Retinal pigment epithelial cell (primary cell): ENCODE measurements at regions not wholly inside any gene's neighbourhood (a gene's known extent, or its start where the extent isn't known, plus 50 kb on each side); places are given as distances from the start of the nearest gene placed in this dataset.

Source experiments
- DNase-seq: peaks from one replicate; pipeline ENCODE4 v3.0.0-alpha.2; 2010; ENCODE audit warnings: low read depth
- H3K4me3 ChIP-seq: 2 replicates; pipeline ENCODE4 v1.5.1; 2011; ENCODE audit warnings: mild to moderate bottlenecking, low read length, control low read depth, moderate library complexity
- CTCF ChIP-seq: conservative IDR thresholded peaks from 2 replicates; pipeline ENCODE4 v1.5.1; 2011; ENCODE audit warnings: low read depth, low read length, control low read depth, inconsistent platforms

DNA sequence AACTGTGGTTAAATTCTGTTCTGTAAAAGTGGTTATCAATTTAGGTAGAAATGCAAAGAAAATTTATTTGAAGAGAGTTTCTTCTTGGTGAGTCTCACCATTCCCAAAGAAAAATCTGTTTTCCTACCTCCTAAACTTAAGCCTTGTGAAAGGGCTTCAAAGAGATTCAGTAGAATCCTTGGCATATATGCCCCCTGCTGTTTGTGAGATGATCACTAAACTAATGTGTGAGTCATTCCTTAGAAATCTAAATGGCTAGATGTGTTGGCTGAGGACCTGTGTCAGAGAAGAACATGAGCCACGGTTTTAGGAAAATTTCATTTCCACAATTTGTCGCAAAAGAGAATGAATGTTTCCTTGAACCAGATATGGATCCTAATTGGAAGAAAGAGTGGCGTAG, 260.9 kb downstream of the SLC7A11 start:
- no peak for DNase-seq
- H3K4me3 ChIP-seq, result no peak overlapping the region
- peak; percentile 19 for TF ChIP-seq CTCF

DNA sequence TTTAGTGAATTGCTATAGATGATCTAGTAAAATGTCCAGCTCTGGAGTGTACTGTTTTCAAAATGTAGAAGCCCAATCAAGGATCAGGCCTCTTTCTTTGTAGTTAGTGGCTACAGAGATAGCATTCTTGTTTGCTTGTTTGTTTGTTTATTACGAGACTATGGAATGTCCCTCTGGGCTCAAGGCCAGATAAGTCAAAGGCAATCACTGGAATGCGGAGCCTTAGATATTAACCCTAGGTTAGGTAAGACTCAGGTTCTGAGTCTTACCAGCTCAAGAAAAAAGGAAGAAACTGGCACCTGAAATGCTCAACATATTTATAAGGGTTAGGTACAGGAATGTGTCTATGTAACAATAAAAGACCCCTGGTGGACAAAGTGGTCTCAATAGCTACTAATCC, 261.5 kb downstream of the SLC7A11 start:
- no peak for TF ChIP-seq CTCF
- no peak for DNase-seq
- H3K4me3 ChIP-seq, result no peak overlapping the region

- no peak overlapping the region for H3K4me3 ChIP-seq
- no peak for DNase-seq
- no peak for TF ChIP-seq CTCF
Measured at GRCh38 chr4:137979938-137980337, 262.2 kb downstream of the SLC7A11 start.

GRCh38 chr4:137968956-137969678, 273.0 kb downstream of the SLC7A11 start:
- no peak overlapping the region for H3K4me3 ChIP-seq
- TF ChIP-seq CTCF, result no peak

GRCh38 chr4:137967480-137968190, 274.5 kb downstream of the SLC7A11 start:
- H3K4me3 ChIP-seq, result no peak overlapping the region
- TF ChIP-seq CTCF, result no peak
- no peak for DNase-seq

More at GRCh38 chr4:137968956-137969678, 273.0 kb downstream of the SLC7A11 start:
- no peak for DNase-seq

DNA sequence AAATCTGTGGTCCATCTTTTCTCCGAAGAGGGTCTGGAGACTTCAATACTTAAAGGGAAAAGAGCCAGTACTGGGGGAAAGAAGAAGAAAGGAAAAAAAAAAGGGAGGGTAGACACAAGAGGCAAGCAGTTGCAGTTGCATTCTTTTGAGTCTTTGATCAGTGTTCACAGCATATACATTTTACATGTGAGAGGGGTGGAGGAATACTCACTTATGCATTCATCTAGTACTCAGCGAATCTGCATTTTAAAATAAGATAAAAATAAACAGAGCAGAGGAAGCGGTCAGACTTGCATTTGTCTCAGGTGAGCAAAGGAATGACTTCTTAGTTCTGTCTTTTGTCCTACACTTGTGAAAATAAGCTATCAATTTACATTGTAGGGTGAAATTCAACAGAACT, 275.6 kb downstream of the SLC7A11 start:
- no peak for DNase-seq
- TF ChIP-seq CTCF, result no peak

DNA sequence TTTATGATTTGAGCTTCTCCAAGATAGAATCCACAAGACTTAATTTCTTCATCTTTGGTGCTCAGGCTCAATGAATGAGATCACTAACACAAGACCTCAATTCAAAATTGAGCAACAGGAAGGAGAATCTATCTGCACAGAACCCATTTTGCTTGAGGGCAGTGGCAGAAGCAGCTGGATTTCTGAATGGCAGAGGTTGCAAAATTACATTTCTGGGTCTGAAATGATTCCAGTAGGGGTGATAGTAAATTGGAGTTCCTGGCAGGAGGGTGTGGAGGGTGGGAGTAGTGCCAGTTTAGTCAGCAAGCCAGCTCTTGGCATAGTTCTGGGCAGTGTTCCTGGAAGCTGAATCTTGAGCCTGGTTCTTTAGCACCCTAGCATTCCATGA, 281.1 kb downstream of the SLC7A11 start:
- TF ChIP-seq CTCF, result no peak
- H3K4me3 ChIP-seq, result no peak overlapping the region
- peak; percentile 15 for DNase-seq

More for the DNA sequence above, 275.6 kb downstream of the SLC7A11 start:
- H3K4me3 ChIP-seq, result no peak overlapping the region
